OCI-LY1 (cell line): ENCODE measurements at regions not wholly inside any gene's neighbourhood (a gene's known extent, or its start where the extent isn't known, plus 50 kb on each side); places are given as distances from the start of the nearest gene placed in this dataset.

Experiments
- EZH2 ChIP-seq: fragments of 200-600 bp; sonication (generic), shearing (Covaris generic); IDR thresholded peaks from 2 replicates; pipeline ENCODE4 v1.8.0; 2017; ENCODE audit warnings: borderline replicate concordance, mixed run types, mild to moderate bottlenecking, antibody characterized with exemption, low read length, moderate library complexity, mixed read lengths
- TF ChIP-seq, protein P1 (sequence below): fragments of 200-600 bp; sonication (generic), shearing (Covaris generic); IDR thresholded peaks from 2 replicates; pipeline ENCODE4 v1.5.1; 2017; ENCODE audit warnings: mild to moderate bottlenecking, antibody characterized with exemption, low read length, moderate library complexity, mixed read lengths

DNA sequence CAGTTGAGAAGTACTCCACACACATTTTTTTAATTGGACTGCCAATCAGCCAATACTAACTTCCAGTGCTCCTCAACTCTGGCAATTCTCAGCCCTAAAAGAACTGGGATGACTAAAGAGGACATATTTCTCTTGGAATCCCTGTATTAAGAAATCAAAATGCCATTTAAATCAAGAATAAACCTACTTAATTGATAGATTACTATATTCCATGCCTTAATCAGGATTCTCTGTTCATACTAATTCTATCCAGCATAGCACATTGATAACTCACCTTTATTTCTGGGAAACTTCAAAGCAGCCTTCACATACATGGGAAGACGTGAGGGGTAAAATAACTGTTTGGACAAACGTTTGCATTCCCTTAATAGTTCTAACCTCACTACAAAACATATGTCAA is 93.0 kb upstream of the DKK2 start:
- TF ChIP-seq, protein P1, sequence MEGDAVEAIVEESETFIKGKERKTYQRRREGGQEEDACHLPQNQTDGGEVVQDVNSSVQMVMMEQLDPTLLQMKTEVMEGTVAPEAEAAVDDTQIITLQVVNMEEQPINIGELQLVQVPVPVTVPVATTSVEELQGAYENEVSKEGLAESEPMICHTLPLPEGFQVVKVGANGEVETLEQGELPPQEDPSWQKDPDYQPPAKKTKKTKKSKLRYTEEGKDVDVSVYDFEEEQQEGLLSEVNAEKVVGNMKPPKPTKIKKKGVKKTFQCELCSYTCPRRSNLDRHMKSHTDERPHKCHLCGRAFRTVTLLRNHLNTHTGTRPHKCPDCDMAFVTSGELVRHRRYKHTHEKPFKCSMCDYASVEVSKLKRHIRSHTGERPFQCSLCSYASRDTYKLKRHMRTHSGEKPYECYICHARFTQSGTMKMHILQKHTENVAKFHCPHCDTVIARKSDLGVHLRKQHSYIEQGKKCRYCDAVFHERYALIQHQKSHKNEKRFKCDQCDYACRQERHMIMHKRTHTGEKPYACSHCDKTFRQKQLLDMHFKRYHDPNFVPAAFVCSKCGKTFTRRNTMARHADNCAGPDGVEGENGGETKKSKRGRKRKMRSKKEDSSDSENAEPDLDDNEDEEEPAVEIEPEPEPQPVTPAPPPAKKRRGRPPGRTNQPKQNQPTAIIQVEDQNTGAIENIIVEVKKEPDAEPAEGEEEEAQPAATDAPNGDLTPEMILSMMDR = no peak
- no peak for TF ChIP-seq EZH2
